H1 (cell line): ENCODE measurements at regions not wholly inside any gene's neighbourhood (a gene's known extent, or its start where the extent isn't known, plus 50 kb on each side); places are given as distances from the start of the nearest gene placed in this dataset.

Experiments
- CBX8 ChIP-seq: fragments of 300-800, 300-1000 bp; sonication (generic); IDR thresholded peaks from 2 replicates; pipeline ENCODE4 v1.7.1; 2016; ENCODE audit warnings: low read depth, low read length, borderline replicate concordance
- CHD1 ChIP-seq: IDR thresholded peaks from 2 replicates; pipeline ENCODE4 v1.6.1; 2012; ENCODE audit warnings: low read depth, low read length, improper control_type of control experiment
- CREB1 ChIP-seq: IDR thresholded peaks from 2 replicates; pipeline ENCODE4 v1.6.1; 2012; ENCODE audit warnings: inconsistent platforms
- EZH2 ChIP-seq: fragments of 200-600 bp; sonication (generic); IDR thresholded peaks from 2 replicates; pipeline ENCODE4 v1.7.1; 2012; ENCODE audit warnings: low read depth, mild to moderate bottlenecking, moderate library complexity, low read length, inconsistent platforms; ENCODE audit not compliant: severe bottlenecking
- GABPA ChIP-seq: IDR thresholded peaks from 2 replicates; pipeline ENCODE4 v1.6.1; 2011; ENCODE audit warnings: mild to moderate bottlenecking, low read length, moderate library complexity, borderline replicate concordance; ENCODE audit not compliant: insufficient read depth
- HDAC2 ChIP-seq, 2 experiments: fragments of 300-600 bp in 1 of 2; sonication (generic) in 1 of 2; IDR thresholded peaks; 2 replicates each; pipeline ENCODE4 v1.6.1; 2011 to 2012; ENCODE audit warnings: low read depth in 2 of 2, low read length in 2 of 2, mild to moderate bottlenecking in 2 of 2, moderate library complexity in 2 of 2, borderline replicate concordance in 1 of 2, inconsistent platforms in 1 of 2
- NRF1 ChIP-seq: IDR thresholded peaks from 2 replicates; pipeline ENCODE4 v1.6.1; 2011; ENCODE audit warnings: mild to moderate bottlenecking, low read depth, low read length, improper control_type of control experiment
- POLR2A ChIP-seq, 2 experiments: IDR thresholded peaks; 1 replicate in 1 of 2; 2 replicates in 1 of 2; pipeline ENCODE4 v1.6.1; 2011; ENCODE audit warnings: low read depth in 2 of 2, low read length in 2 of 2, mild to moderate bottlenecking in 2 of 2; ENCODE audit errors: control extremely low read depth in 1 of 2
- POLR2AphosphoS5 ChIP-seq: IDR thresholded peaks from 2 replicates; pipeline ENCODE4 v1.6.1; 2011; ENCODE audit warnings: low read depth, low read length
- RXRA ChIP-seq: IDR thresholded peaks from 2 replicates; pipeline ENCODE4 v1.6.1; 2011; ENCODE audit warnings: low read depth, mild to moderate bottlenecking, low read length, moderate library complexity; ENCODE audit not compliant: insufficient read depth
- SP1 ChIP-seq: IDR thresholded peaks from 2 replicates; pipeline ENCODE4 v1.6.1; 2011; ENCODE audit warnings: low read depth, low read length
- SP2 ChIP-seq: IDR thresholded peaks from 2 replicates; pipeline ENCODE4 v1.6.1; 2012; ENCODE audit warnings: mild to moderate bottlenecking, low read length, inconsistent platforms
- TF ChIP-seq, protein P1 (sequence below), 3 experiments: IDR thresholded peaks; 1 replicate in 2 of 3; 2 replicates in 1 of 3; pipeline versions ENCODE4 v1.5.1 to v1.6.1; 2011; ENCODE audit warnings: low read length in 3 of 3, mild to moderate bottlenecking in 3 of 3, inconsistent platforms in 2 of 3, low read depth in 1 of 3, moderate library complexity in 1 of 3; ENCODE audit not compliant: insufficient read depth in 1 of 3; ENCODE audit errors: control extremely low read depth in 1 of 3

DNA sequence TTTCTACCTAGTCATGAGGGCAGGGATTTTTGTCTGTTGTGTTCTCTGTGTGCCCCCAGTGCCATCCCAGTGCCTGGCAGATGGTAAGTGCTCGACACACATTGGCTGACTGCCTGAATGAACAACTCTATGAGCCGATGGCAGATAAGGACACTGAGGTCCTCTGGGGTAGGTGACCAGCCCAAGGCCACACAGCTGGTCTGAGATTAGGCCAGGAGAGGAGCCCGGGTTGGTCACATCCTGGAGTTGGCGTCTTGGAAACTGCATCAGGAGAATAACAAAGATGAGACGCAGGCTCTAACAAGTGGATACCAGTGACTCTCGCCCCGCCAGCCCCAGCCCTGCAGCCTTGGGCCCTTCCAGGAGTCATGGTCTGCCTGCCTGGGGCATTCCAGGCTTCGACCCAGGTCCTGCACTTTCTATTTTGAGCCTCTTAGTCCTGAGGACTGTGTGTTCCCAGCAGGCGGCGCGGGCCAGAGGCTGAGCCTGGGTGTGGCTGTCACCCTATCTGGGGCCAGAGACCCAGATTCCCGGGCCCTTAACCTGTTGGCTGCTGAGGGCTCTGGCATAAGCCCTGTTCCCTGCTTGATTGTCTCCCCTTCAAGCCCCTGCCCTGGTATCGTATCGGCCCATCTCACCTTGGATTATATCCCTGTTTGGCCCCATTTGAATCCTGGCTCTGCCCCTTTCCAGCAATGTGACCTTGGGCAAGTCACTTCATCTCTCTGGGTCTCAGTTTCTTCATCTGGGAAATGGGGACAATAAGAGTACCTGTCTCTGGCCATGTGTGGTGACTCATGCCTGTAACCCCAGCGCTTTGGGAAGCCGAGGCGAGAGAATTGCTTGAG lies 88.3 kb downstream of the CEBPB start:
- no peak for TF ChIP-seq POLR2A (IDR thresholded peaks at IDR 0.05; ENCODE audit: control extremely low read depth in 1 of 2, low read depth in 2 of 2, low read length in 2 of 2)
- no peak for TF ChIP-seq CREB1
- no peak for TF ChIP-seq GABPA
- TF ChIP-seq, protein P1, sequence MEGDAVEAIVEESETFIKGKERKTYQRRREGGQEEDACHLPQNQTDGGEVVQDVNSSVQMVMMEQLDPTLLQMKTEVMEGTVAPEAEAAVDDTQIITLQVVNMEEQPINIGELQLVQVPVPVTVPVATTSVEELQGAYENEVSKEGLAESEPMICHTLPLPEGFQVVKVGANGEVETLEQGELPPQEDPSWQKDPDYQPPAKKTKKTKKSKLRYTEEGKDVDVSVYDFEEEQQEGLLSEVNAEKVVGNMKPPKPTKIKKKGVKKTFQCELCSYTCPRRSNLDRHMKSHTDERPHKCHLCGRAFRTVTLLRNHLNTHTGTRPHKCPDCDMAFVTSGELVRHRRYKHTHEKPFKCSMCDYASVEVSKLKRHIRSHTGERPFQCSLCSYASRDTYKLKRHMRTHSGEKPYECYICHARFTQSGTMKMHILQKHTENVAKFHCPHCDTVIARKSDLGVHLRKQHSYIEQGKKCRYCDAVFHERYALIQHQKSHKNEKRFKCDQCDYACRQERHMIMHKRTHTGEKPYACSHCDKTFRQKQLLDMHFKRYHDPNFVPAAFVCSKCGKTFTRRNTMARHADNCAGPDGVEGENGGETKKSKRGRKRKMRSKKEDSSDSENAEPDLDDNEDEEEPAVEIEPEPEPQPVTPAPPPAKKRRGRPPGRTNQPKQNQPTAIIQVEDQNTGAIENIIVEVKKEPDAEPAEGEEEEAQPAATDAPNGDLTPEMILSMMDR (IDR thresholded peaks at IDR 0.05; ENCODE audit: control extremely low read depth in 1 of 3, insufficient read depth in 1 of 3, low read depth in 1 of 3, low read length in 3 of 3): no peak
- TF ChIP-seq CHD1: no peak
- TF ChIP-seq HDAC2 (IDR thresholded peaks at IDR 0.05; ENCODE audit: borderline replicate concordance in 1 of 2, low read depth in 2 of 2, low read length in 2 of 2): 0 out of 4 replicates have a peak, but pooled peaks of 1 of the 2 experiments have one; percentile 57
- TF ChIP-seq POLR2AphosphoS5: no peak
- TF ChIP-seq SP2: no peak
- no peak for TF ChIP-seq RXRA
- no peak for TF ChIP-seq SP1
- TF ChIP-seq CBX8: no peak
- TF ChIP-seq EZH2: no peak
- TF ChIP-seq NRF1: no peak
